OCI-LY7 (cell line): ENCODE measurements at regions not wholly inside any gene's neighbourhood (a gene's known extent, or its start where the extent isn't known, plus 50 kb on each side); places are given as distances from the start of the nearest gene placed in this dataset.

Experiments used
- BruUV-seq: library from RNA; stranded (reverse); fragments of 400-500 nt; replicated peaks from 2 replicates; lab custom pipeline; 2021; lab: Mats Ljungman, UMichigan
- CTCF ChIA-PET: fragments of 300-600 bp; sonication (Branson Sonifier 250); formaldehyde crosslinking; loops from one replicate; lab custom pipeline; 2022; ENCODE audit warnings: antibody characterized with exemption; ENCODE audit not compliant: unreplicated experiment; lab: Charles Lee
- POLR2A ChIA-PET: fragments of 300-600 bp; sonication (Branson Sonifier 250); formaldehyde crosslinking; loops from one replicate; lab custom pipeline; 2022; ENCODE audit warnings: antibody characterized with exemption; lab: Charles Lee
- DNase-seq: peaks from one replicate; pipeline ENCODE4 v3.0.0-alpha.2; 2015; ENCODE audit warnings: low spot score
- H2AFZ ChIP-seq: fragments of 200-600 bp; sonication (generic), shearing (Covaris generic); 2 replicates; pipeline ENCODE4 v1.6.1; 2014; ENCODE audit warnings: mild to moderate bottlenecking, antibody characterized with exemption, low read length, moderate library complexity
- H3K27ac ChIP-seq: fragments of 200-600 bp; sonication (generic); 2 replicates; pipeline ENCODE4 v1.5.1; 2014; ENCODE audit warnings: mixed run types, low read depth, mild to moderate bottlenecking, moderate library complexity, low read length, inconsistent platforms; ENCODE audit not compliant: poor library complexity, severe bottlenecking
- H3K36me3 ChIP-seq: fragments of 200-600 bp; sonication (generic); 2 replicates; pipeline ENCODE4 v1.6.1; 2014; ENCODE audit warnings: mild to moderate bottlenecking, antibody characterized with exemption, low read length, moderate library complexity, mixed read lengths; ENCODE audit not compliant: insufficient read depth
- H3K4me1 ChIP-seq: fragments of 200-600 bp; sonication (generic); 2 replicates; pipeline ENCODE4 v1.5.1; 2014; ENCODE audit warnings: mild to moderate bottlenecking, low read length; ENCODE audit not compliant: insufficient read depth, poor library complexity, severe bottlenecking
- H3K4me2 ChIP-seq: fragments of 200-600 bp; sonication (generic); 2 replicates; pipeline ENCODE4 v1.6.1; 2014; ENCODE audit warnings: mild to moderate bottlenecking, low read length
- H3K4me3 ChIP-seq: fragments of 200-600 bp; sonication (generic); 2 replicates; pipeline ENCODE4 v1.5.1; 2014; ENCODE audit warnings: mild to moderate bottlenecking, low read depth, low read length; ENCODE audit not compliant: poor library complexity, severe bottlenecking
- H3K79me2 ChIP-seq: fragments of 200-600 bp; sonication (generic); 2 replicates; pipeline ENCODE4 v1.6.1; 2016; ENCODE audit warnings: low read depth, mild to moderate bottlenecking, low read length, moderate library complexity, mixed read lengths; ENCODE audit not compliant: insufficient read depth
- H3K9me2 ChIP-seq: fragments of 200-600 bp; sonication (generic); 2 replicates; pipeline ENCODE4 v1.6.1; 2016; ENCODE audit warnings: mild to moderate bottlenecking, low read length, mixed read lengths; ENCODE audit not compliant: insufficient read depth
- H3K9me3 ChIP-seq: fragments of 200-600 bp; sonication (generic); 2 replicates; pipeline ENCODE4 v1.6.1; 2014; ENCODE audit warnings: mild to moderate bottlenecking, mixed run types, low read length, mixed read lengths
- H4K20me1 ChIP-seq: fragments of 200-600 bp; sonication (generic); 2 replicates; pipeline ENCODE4 v1.6.1; 2014; ENCODE audit warnings: mild to moderate bottlenecking, antibody characterized with exemption, low read length, moderate library complexity, mixed read lengths; ENCODE audit not compliant: insufficient read depth
- CTCF ChIP-seq: fragments of 200-600 bp; sonication (generic); conservative IDR thresholded peaks from 2 replicates; pipeline ENCODE4 v1.5.1; 2014; ENCODE audit warnings: mild to moderate bottlenecking, antibody characterized with exemption, low read length, moderate library complexity, mixed read lengths
- EZH2phosphoT487 ChIP-seq: fragments of 200-600 bp; sonication (generic); IDR thresholded peaks from 2 replicates; pipeline ENCODE4 v1.6.1; 2018; ENCODE audit warnings: low read depth, borderline replicate concordance, mild to moderate bottlenecking, mixed run types, antibody characterized with exemption, low read length, moderate library complexity, mixed read lengths
- intact Hi-C: fragments of 100-400 bp; cut with micrococcal nuclease; formaldehyde crosslinking; loops from one replicate; pipeline ENCODE4 v1.10.0; 2022; ENCODE audit not compliant: unreplicated experiment

- Histone ChIP-seq H3K4me3 (no peak overlapping the region), H3K4me2 (no peak overlapping the region), H3K27ac (no peak overlapping the region), H3K9me2 (no peaks in the 10 kb centered on the region), H3K4me1 (no peaks in the 10 kb centered on the region), H3K36me3 (no peaks in the 10 kb centered on the region), H3K9me3 (no peaks in the 10 kb centered on the region), H3K79me2 (no peaks in the 10 kb centered on the region), H2AFZ (no peak overlapping the region), H4K20me1 (no peaks in the 10 kb centered on the region)
- no peak for DNase-seq
- ChIA-PET CTCF (no interaction called here), POLR2A (no interaction called here)
- TF ChIP-seq EZH2phosphoT487 (no peak), CTCF (no peak)
- BruUV-seq = no TSS peak
- intact Hi-C loops = no loop called here
Measured at GRCh38 chr7:132072873-132073272, 503.4 kb downstream of the PLXNA4 start.

- H3K79me2 ChIP-seq = no peaks in the 10 kb centered on the region
- no TSS peak for BruUV-seq
- ChIA-PET CTCF (no interaction called here), POLR2A (no interaction called here)
- no peaks in the 10 kb centered on the region for H3K9me2 ChIP-seq
- H3K4me2 ChIP-seq = no peak overlapping the region
- intact Hi-C loops = no loop called here
- H2AFZ ChIP-seq = no peak overlapping the region
- H3K4me1 ChIP-seq = no peaks in the 10 kb centered on the region
- H3K4me3 ChIP-seq = no peak overlapping the region
- no peaks in the 10 kb centered on the region for H3K36me3 ChIP-seq
- no peaks in the 10 kb centered on the region for H4K20me1 ChIP-seq
- no peak overlapping the region for H3K27ac ChIP-seq
- TF ChIP-seq EZH2phosphoT487 (no peak), CTCF (no peak)
- DNase-seq = no peak
- no peaks in the 10 kb centered on the region for H3K9me3 ChIP-seq
Measured at GRCh38 chr7:132072165-132072564, 504.1 kb downstream of the PLXNA4 start.

GRCh38 chr7:132069306-132069705, 507.0 kb downstream of the PLXNA4 start:
- intact Hi-C loops = no loop called here
- H3K9me3 ChIP-seq = no peaks in the 10 kb centered on the region
- no peaks in the 10 kb centered on the region for H3K9me2 ChIP-seq
- CTCF ChIA-PET = no interaction called here
- no peak overlapping the region for H3K4me3 ChIP-seq
- H3K36me3 ChIP-seq = no peaks in the 10 kb centered on the region
- BruUV-seq = no TSS peak
- H3K4me1 ChIP-seq = no peaks in the 10 kb centered on the region
- H4K20me1 ChIP-seq = no peaks in the 10 kb centered on the region
- TF ChIP-seq EZH2phosphoT487 = no peak
- no peak for TF ChIP-seq CTCF
- H2AFZ ChIP-seq = no peak overlapping the region
- no peak overlapping the region for H3K27ac ChIP-seq
- H3K79me2 ChIP-seq = no peaks in the 10 kb centered on the region
- POLR2A ChIA-PET = no interaction called here
- no peak for DNase-seq
- H3K4me2 ChIP-seq = no peak overlapping the region
